ENCODE measurements at regions not wholly inside any gene's neighbourhood (a gene's known extent, or its start where the extent isn't known, plus 50 kb on each side); places are given as distances from the start of the nearest gene placed in this dataset.
"Not testable (repeated sequence)": the region's sequence is repeated elsewhere in the genome, so short reads cannot be mapped to it uniquely, and the experiment has no call there.

DNA sequence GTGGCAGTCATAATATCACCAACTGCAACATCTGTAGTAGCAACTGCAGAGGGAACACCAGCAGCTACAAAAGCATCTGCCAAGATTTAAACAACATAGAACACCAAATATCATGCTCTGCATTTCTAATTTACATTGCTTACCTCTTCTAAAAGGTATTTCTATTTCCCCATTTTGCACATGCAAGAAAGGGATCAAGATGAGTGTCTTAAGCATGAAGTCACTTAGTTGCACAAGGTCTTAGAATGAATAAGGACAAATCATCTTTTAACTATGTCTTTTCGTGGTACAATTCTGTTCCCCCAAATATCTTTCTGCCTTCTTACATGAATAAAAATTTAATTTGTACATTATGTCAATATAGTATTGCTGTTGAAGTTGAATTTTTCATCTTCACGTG is 1746.4 kb downstream of the EFNA5 start:
- no peak for DNase-seq (ENCODE audit: low read depth in 2 of 2)

GRCh38 chr5:105922574-105922973 is 1748.2 kb downstream of the EFNA5 start:
- DNase-seq (ENCODE audit: low read depth in 2 of 2): no peak

DNA sequence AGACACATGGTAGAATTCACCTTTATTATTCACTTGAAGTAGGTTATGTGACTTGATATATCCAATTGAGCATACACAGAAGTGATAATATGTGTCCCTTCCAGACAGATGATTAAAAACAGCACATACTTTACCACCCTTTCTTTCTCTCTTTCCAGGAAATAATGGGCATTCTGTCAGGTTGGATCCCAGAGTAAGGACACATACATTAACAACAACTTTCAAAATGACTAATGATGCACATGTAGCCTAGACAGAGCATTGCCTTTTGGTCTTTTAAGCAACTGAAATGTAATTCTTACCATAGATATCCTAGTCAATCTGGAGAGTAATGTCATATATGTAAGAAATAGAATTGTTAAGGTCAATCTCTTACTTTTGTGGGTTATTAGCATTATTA is 1748.7 kb downstream of the EFNA5 start:
- DNase-seq (ENCODE audit: low read depth in 2 of 2): no peak

- no peak for DNase-seq (ENCODE audit: low read depth in 2 of 2)
Observed at GRCh38 chr5:105917189-105917588, 1753.5 kb downstream of the EFNA5 start.

DNA sequence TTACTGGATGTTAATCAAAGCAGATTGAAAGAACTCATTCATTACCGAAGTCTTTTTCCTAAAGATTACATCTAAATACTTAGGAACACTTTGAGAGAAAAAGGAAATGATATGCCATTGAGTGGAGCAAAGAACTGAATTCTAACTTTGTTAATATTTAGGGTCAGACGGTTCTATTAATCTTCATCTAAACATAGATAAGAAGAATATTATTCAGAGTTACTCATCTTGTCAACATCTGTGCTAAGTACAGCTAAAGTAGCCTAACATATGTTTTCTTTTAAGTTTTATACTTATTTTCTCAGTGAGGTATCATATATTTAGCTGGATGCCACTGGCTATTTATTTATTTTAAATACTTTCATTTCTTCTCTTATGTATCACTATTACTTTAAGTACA is 1763.7 kb downstream of the EFNA5 start:
- DNase-seq (ENCODE audit: low read depth in 2 of 2): no peak

DNA sequence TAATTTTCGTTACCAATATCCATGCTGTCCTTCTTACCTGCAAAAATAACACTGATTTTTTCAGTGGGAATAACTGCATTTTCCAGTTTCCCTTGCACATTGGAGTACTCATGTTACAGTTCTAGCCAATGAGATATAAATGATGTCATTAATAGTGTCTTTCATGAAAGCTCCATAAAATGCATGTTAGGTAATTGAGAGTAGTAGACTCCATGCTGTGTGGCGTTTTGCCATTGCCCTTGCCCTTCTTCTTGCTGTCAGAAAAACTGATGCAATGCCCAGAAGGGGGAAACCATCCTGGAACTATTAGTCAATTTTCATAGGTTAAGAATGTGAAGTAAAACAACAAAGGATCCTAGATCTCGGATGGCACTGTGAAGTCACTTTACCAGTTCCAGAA is 1765.3 kb downstream of the EFNA5 start:
- no peak for DNase-seq (ENCODE audit: low read depth in 2 of 2)

DNA sequence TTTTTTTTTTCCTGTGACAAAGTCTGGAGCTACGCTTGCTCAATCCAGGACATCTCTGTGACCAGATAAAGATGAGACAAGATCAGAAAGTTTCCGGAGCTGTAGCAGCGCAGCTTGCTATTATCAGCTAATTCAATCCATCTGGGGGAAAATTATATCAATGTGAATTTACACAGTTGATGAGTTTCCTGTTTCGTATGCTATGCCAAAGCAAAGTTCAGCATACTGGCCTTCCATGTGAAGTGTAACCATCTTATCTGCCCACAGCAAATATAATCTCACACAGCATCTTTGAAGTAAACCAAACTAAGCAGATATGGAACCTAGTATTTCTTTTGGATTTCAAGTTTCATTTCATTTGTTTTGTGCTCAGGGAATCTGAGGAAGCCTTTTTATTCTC is 1767.7 kb downstream of the EFNA5 start:
- no peak for DNase-seq (ENCODE audit: low read depth in 2 of 2)

DNA sequence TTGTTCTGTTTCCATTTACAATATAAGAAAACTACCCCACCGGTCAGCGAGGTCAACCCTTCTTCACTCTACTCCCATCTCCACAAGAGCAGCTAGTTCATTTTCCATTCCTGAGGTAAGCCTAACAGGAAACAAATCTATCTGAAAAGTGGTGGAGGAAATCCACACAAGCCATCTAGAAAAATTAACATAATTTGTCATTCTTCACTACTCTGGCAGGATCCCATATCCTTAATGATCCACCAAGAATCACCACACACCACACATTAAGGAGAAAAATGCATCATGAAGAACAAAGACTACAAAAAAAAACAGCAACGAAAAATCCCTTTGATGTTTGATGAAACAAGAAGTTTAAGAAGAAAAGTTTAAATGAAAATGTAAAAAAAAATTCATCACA is 1771.0 kb downstream of the EFNA5 start:
- no peak for DNase-seq (ENCODE audit: low read depth in 2 of 2)

DNA sequence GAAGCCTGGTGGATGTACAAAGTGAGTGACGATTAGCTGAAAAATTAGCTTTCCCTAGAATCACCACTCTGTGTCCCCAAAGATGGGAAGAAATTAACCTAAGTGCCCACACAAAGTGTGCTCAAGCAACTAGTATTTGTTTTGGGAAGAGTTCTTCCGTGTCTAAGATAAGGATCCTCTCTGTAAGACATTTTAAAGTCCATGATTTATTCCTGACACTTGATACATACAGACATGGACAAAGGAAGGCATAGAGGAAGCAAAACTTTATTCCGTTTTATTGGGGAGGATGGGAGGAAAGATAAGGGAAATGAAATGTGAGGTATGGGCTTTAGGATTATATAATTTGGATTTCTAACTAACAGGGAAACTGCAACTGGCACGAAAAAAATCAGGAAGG is 1772.6 kb downstream of the EFNA5 start:
- DNase-seq (ENCODE audit: low read depth in 2 of 2): no peak

- no peak for DNase-seq (ENCODE audit: low read depth in 2 of 2)
Observed at GRCh38 chr5:105885266-105885665, 1785.5 kb downstream of the EFNA5 start.

- no peak for DNase-seq (ENCODE audit: low read depth in 2 of 2)
Observed at GRCh38 chr5:105882956-105883481, 1787.7 kb downstream of the EFNA5 start.

GRCh38 chr5:105878402-105878801 is 1792.3 kb downstream of the EFNA5 start:
- no peak for DNase-seq (ENCODE audit: low read depth in 2 of 2)

- no peak for DNase-seq (ENCODE audit: low read depth in 2 of 2)
Observed at GRCh38 chr5:105877592-105877991, 1793.1 kb downstream of the EFNA5 start.

GRCh38 chr5:105874316-105874715 is 1796.4 kb downstream of the EFNA5 start:
- no peak for DNase-seq (ENCODE audit: low read depth in 2 of 2)

GRCh38 chr5:105872569-105873270 is 1798.0 kb downstream of the EFNA5 start:
- DNase-seq (ENCODE audit: low read depth in 2 of 2): no peak

DNA sequence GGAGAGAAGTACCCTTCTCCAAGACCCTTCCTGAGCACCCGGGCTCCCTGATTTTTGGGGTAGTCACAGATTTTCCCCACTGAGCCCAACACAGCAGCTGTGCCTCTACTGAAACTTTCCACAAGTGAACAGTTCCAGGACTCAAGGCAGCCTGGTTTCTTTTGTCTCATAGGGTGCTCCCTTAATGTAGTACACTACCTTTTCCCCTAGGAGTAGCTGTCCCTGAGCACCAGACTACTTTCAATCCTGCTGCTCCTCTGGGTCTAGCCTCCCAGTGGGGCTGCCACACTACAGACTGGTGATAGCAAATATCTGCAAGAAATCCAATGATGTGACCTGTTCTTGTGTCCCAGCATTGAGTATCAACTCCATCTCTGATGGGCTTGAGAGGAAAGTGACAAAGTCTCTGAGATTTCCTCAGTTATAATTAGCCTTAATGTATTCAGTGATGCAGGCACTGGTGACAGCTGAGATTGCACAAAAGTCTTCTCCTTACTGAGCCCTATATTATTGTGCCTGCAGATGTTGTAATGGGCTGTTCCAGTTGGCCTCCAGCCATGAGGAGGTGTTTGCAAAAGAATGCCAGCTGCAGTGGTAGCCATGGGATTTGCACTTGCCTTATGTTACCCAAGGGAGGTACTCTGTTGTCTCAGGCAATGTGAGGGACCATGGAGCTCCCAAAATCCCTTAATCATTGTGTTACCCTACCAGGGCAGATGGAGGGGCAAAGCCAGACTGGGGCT is 1802.5 kb downstream of the EFNA5 start:
- DNase-seq (ENCODE audit: low read depth in 2 of 2): no peak

GRCh38 chr5:105865834-105866233 is 1804.9 kb downstream of the EFNA5 start:
- no peak for DNase-seq (ENCODE audit: low read depth in 2 of 2)

DNA sequence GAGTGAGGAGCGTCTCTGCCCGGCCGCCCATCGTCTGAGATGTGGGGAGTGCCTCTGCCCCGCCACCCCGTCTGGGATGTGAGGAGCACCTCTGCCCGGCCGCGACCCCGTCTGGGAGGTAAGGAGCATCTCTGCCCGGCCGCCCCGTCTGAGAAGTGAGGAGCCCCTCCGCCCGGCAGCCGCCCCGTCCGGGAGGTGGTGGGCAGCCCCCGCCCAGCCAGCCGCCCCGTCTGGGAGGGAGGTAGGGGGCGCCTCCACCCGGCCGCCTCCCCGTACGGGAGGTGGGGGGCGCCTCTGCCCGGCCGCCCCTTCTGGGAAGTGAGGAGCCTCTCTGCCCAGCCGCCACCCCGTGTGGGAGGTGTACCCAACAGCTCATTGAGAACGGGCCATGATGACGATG is 1811.4 kb downstream of the EFNA5 start:
- not testable (repeated sequence) for DNase-seq (ENCODE audit: low read depth in 2 of 2)

DNA sequence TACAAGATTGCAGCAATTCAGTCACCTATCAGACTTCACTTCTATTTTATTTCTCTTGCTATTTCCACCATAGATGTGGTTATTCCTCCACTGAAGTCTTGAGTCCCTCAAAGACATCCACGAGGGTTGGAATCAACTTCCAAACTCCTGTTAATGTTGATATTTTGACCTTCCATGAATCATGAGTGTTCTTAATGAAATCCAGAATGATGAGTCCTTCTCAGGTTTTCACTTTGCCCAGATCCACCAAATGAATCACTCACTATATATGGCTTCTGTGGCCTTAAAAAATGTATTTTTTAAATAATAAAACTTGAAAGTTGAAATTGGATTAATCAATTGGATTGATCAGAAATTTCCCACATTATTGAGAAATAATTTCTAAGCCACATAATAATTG is 1821.0 kb downstream of the EFNA5 start:
- DNase-seq (ENCODE audit: low read depth in 2 of 2): no peak

GRCh38 chr5:105840800-105841199 is 1829.9 kb downstream of the EFNA5 start:
- DNase-seq (ENCODE audit: low read depth in 2 of 2): no peak

GRCh38 chr5:105836887-105837286 is 1833.8 kb downstream of the EFNA5 start:
- no peak for DNase-seq (ENCODE audit: low read depth in 2 of 2)

DNA sequence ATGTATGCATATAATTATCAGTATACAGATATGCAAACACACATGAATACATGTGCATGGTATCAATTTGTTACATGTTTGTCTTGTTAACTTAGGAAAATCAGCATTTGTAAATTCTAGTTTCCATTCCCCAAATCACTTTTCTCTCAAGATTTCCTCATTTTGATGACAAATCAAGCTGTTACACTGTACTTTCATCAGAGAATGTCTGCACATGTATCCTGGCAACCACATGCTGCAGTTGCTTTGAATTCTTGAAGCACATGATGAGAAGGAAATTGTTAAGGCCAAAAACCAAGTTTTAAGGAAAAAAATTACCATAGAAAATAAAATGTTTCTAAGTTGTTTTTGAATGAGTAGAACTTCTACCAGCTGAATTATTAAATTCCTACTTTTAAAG is 1834.5 kb downstream of the EFNA5 start:
- DNase-seq (ENCODE audit: low read depth in 2 of 2): no peak

DNA sequence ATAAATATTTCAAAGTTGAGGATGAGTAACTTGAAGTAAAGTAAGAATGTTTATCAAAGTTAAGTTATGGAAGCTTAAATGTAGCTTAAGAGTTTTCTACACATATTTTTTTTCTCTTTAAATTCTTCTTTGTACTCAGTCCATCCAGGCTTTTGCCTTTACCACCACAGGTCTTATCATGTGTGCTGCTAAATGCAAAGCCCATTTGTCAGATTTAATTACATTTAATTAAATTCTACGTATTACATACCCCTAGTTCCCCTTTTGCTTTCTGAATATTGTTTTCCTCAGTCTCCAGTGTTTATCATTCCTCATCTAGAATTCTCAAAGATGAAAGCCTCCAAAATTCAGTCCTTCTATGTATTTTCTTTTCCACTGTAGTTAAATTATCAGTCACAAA is 1841.9 kb downstream of the EFNA5 start:
- no peak for DNase-seq (ENCODE audit: low read depth in 2 of 2)

Measured in stimulated activated CD4-positive, alpha-beta T cell treated with anti-CD3 and anti-CD28 coated beads, Interleukin-12 subunit alpha, Interleukin-12 subunit beta, amount 100 ng/mL, for 24 hours (primary cell).